ENCODE measurements at regions not wholly inside any gene's neighbourhood (a gene's known extent, or its start where the extent isn't known, plus 50 kb on each side); places are given as distances from the start of the nearest gene placed in this dataset.

DNA sequence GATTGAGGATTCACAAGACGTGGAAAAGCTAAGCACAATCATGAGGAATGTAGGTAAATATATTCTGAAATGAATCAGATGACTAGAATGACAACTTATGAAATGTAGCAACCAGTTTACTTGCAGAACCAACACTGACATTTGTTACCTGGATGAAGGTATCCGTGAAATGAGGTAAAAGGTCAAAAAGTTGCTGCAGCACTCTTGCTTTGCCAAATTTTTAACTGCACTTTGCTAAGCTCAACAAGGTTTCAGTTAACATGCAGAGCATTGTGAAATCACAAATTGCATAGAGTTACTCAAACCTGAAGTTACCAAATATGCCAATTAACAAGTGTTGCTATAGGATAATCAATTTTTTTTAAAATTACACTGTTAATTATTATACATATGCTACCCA, 1280.1 kb downstream of the KCNT2 start:
- no peak for TF ChIP-seq ZNF565 (CRISPR knock-in tag; conservative IDR thresholded peaks at IDR 0.05; ENCODE audit: low read depth)
- TF ChIP-seq, protein P1, sequence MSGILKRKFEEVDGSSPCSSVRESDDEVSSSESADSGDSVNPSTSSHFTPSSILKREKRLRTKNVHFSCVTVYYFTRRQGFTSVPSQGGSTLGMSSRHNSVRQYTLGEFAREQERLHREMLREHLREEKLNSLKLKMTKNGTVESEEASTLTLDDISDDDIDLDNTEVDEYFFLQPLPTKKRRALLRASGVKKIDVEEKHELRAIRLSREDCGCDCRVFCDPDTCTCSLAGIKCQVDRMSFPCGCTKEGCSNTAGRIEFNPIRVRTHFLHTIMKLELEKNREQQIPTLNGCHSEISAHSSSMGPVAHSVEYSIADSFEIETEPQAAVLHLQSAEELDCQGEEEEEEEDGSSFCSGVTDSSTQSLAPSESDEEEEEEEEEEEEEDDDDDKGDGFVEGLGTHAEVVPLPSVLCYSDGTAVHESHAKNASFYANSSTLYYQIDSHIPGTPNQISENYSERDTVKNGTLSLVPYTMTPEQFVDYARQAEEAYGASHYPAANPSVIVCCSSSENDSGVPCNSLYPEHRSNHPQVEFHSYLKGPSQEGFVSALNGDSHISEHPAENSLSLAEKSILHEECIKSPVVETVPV (CRISPR knock-in tag; IDR thresholded peaks at IDR 0.05), result no peak
- TF ChIP-seq ZFP3 (CRISPR knock-in tag; IDR thresholded peaks at IDR 0.05), result no peak
- no peak for TF ChIP-seq OSR1 (CRISPR knock-in tag; IDR thresholded peaks at IDR 0.05)
- no peak for ATAC-seq

DNA sequence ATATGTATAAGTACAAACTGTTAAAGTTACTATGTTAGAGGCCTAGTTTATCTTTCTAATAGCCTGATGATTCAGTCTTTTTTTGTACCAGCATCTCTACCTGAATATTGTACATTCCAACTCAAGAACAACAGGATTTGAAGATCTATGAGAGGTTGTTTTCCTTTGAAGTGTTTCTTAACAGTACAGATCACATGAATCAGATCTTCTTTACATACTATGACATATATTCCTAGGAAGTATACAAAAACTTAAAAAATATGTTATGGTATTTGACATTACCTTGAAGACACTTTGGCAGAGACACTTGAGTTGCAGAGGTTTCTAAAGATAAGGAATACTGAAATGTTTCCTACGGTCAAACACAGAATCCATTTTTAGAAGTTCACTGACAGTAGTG, 1280.9 kb downstream of the KCNT2 start:
- no peak for ATAC-seq
- TF ChIP-seq, protein P2, sequence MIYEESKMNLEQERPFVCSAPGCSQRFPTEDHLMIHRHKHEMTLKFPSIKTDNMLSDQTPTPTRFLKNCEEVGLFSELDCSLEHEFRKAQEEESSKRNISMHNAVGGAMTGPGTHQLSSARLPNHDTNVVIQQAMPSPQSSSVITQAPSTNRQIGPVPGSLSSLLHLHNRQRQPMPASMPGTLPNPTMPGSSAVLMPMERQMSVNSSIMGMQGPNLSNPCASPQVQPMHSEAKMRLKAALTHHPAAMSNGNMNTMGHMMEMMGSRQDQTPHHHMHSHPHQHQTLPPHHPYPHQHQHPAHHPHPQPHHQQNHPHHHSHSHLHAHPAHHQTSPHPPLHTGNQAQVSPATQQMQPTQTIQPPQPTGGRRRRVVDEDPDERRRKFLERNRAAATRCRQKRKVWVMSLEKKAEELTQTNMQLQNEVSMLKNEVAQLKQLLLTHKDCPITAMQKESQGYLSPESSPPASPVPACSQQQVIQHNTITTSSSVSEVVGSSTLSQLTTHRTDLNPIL (CRISPR knock-in tag; IDR thresholded peaks at IDR 0.05; ENCODE audit: low read depth), result no peak
- TF ChIP-seq ZFP30 (CRISPR knock-in tag; IDR thresholded peaks at IDR 0.05) (no peak), ZC3H10 (CRISPR knock-in tag; IDR thresholded peaks at IDR 0.05) (no peak), TOX (CRISPR knock-in tag; IDR thresholded peaks at IDR 0.05; ENCODE audit: borderline replicate concordance) (no peak), ZNF8 (CRISPR knock-in tag; IDR thresholded peaks at IDR 0.05) (no peak), ARNTL (CRISPR knock-in tag; IDR thresholded peaks at IDR 0.05; ENCODE audit: borderline replicate concordance, low read depth) (no peak), ZFP3 (CRISPR knock-in tag; IDR thresholded peaks at IDR 0.05) (no peak), BACH2 (CRISPR knock-in tag; IDR thresholded peaks at IDR 0.05; ENCODE audit: borderline replicate concordance) (no peak), TCF4 (CRISPR knock-in tag; IDR thresholded peaks at IDR 0.05; ENCODE audit: borderline replicate concordance) (no peak), PPARA (CRISPR knock-in tag; IDR thresholded peaks at IDR 0.05; ENCODE audit: borderline replicate concordance) (no peak)
- TF ChIP-seq, protein P3, sequence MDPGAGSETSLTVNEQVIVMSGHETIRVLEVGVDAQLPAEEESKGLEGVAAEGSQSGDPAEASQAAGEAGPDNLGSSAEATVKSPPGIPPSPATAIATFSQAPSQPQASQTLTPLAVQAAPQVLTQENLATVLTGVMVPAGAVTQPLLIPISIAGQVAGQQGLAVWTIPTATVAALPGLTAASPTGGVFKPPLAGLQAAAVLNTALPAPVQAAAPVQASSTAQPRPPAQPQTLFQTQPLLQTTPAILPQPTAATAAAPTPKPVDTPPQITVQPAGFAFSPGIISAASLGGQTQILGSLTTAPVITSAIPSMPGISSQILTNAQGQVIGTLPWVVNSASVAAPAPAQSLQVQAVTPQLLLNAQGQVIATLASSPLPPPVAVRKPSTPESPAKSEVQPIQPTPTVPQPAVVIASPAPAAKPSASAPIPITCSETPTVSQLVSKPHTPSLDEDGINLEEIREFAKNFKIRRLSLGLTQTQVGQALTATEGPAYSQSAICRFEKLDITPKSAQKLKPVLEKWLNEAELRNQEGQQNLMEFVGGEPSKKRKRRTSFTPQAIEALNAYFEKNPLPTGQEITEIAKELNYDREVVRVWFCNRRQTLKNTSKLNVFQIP (CRISPR knock-in tag; IDR thresholded peaks at IDR 0.05; ENCODE audit: borderline replicate concordance, low read depth), result no peak
- TF ChIP-seq, protein P4, sequence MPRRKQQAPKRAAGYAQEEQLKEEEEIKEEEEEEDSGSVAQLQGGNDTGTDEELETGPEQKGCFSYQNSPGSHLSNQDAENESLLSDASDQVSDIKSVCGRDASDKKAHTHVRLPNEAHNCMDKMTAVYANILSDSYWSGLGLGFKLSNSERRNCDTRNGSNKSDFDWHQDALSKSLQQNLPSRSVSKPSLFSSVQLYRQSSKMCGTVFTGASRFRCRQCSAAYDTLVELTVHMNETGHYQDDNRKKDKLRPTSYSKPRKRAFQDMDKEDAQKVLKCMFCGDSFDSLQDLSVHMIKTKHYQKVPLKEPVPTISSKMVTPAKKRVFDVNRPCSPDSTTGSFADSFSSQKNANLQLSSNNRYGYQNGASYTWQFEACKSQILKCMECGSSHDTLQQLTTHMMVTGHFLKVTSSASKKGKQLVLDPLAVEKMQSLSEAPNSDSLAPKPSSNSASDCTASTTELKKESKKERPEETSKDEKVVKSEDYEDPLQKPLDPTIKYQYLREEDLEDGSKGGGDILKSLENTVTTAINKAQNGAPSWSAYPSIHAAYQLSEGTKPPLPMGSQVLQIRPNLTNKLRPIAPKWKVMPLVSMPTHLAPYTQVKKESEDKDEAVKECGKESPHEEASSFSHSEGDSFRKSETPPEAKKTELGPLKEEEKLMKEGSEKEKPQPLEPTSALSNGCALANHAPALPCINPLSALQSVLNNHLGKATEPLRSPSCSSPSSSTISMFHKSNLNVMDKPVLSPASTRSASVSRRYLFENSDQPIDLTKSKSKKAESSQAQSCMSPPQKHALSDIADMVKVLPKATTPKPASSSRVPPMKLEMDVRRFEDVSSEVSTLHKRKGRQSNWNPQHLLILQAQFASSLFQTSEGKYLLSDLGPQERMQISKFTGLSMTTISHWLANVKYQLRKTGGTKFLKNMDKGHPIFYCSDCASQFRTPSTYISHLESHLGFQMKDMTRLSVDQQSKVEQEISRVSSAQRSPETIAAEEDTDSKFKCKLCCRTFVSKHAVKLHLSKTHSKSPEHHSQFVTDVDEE (CRISPR knock-in tag; IDR thresholded peaks at IDR 0.05), result no peak

DNA sequence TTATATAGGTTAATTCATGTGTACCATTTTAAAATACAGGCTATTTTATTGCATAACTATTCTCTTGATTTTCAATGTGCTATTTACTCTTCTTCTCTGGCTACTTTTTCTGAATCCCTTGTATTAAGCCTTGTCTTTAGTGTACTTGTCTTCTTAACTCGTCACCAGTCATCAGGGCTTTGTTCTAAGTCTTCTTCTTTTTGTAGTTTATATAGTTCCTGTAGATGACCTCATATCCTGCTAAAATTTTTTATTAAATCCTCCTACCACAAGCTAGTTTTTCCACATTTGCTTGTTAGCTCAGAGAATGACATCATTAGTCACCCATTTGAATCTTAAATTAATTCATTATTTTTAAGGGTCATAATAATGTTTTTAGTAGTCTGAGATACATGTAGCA, 1281.9 kb downstream of the KCNT2 start:
- ATAC-seq, result no peak
- no peak for TF ChIP-seq PPARA (CRISPR knock-in tag; IDR thresholded peaks at IDR 0.05; ENCODE audit: borderline replicate concordance)
- TF ChIP-seq OSR1 (CRISPR knock-in tag; IDR thresholded peaks at IDR 0.05), result no peak
- no peak for TF ChIP-seq ZFP3 (CRISPR knock-in tag; IDR thresholded peaks at IDR 0.05)

DNA sequence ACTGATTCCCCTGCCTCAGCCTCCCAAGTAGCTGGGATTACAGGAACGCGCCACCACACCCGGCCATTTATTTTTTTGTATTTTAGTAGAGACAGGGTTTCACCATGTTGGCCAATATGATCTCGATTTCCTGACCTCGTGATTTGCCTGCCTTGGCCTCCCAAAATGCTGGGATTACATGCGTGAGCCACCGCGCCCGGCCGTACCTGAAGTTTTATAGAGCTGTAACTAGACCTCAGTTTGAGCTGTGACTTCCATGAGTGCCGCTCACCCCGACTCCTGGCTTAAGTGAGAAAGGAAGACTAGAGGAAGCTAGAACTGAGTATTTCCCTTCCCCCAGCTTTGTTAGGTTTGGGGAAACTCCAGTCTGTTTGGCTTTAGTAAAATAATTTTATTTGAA, 1283.1 kb downstream of the KCNT2 start:
- TF ChIP-seq RARB (CRISPR knock-in tag; IDR thresholded peaks at IDR 0.05) (no peak), ZFP30 (CRISPR knock-in tag; IDR thresholded peaks at IDR 0.05) (no peak)
- no peak for ATAC-seq

DNA sequence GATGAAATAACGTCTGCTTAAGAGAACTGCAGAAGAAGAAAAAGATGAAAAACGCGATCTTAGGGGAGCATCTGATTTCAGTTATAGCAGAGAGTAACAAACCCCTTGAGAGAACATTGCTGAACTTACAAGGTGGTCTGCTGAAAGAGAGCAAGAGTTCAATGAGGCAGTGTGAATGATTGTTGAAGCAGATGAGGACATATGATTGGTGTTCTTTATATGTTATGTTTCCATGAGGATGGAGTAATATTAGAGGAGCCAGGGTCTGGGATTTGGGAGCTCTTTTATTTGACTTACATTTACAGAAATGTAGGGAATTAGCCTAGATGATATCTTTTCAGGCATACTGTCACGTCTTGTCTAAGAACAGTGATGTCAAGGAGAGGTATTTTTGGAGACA, 1302.0 kb downstream of the KCNT2 start:
- no peak for TF ChIP-seq RARB (CRISPR knock-in tag; IDR thresholded peaks at IDR 0.05)
- no peak for TF ChIP-seq ARNTL (CRISPR knock-in tag; IDR thresholded peaks at IDR 0.05; ENCODE audit: borderline replicate concordance, low read depth)
- TF ChIP-seq TCF4 (CRISPR knock-in tag; IDR thresholded peaks at IDR 0.05; ENCODE audit: borderline replicate concordance), result no peak
- TF ChIP-seq BACH2 (CRISPR knock-in tag; IDR thresholded peaks at IDR 0.05; ENCODE audit: borderline replicate concordance), result no peak
- no peak for TF ChIP-seq CSDC2 (CRISPR knock-in tag; IDR thresholded peaks at IDR 0.05)
- no peak for TF ChIP-seq PPARA (CRISPR knock-in tag; IDR thresholded peaks at IDR 0.05; ENCODE audit: borderline replicate concordance)
- no peak for ATAC-seq

DNA sequence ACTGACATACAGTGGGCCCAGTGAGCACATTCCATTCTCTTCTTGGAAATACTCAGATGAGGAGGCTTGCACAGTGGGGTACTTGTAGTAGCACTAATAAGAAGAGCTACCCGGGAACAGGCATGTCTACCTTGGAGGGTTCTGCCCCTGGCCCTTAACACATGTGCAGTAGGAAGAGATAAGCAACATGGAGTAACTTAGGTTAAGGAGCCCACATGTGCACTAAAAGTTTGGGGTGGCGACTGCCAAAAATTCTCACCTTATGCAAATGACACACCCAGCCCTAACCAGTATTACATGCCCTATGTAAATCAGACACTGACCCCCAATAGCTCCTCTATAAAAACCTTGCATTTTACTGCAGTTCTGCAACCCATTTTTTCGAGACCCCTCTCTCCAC, 1313.3 kb downstream of the KCNT2 start:
- no peak for ATAC-seq
- no peak for TF ChIP-seq CSDC2 (CRISPR knock-in tag; IDR thresholded peaks at IDR 0.05)
- TF ChIP-seq, protein P3 (CRISPR knock-in tag; IDR thresholded peaks at IDR 0.05; ENCODE audit: borderline replicate concordance, low read depth), result no peak
- TF ChIP-seq ARNTL (CRISPR knock-in tag; IDR thresholded peaks at IDR 0.05; ENCODE audit: borderline replicate concordance, low read depth), result no peak
- TF ChIP-seq ZFP3 (CRISPR knock-in tag; IDR thresholded peaks at IDR 0.05), result no peak
- TF ChIP-seq, protein P2 (CRISPR knock-in tag; IDR thresholded peaks at IDR 0.05; ENCODE audit: low read depth), result no peak
- no peak for TF ChIP-seq TCF4 (CRISPR knock-in tag; IDR thresholded peaks at IDR 0.05; ENCODE audit: borderline replicate concordance)
